IMR-90 (cell line): ENCODE measurements at regions not wholly inside any gene's neighbourhood (a gene's known extent, or its start where the extent isn't known, plus 50 kb on each side); places are given as distances from the start of the nearest gene placed in this dataset.

ENCODE experiments used
- ATAC-seq: fragments of 200-7000 bp; cut with Tn5 transposase; 2 replicates; pipeline ENCODE4 v1.9.1; 2020; ENCODE audit warnings: low read depth, mild to moderate bottlenecking, moderate library complexity
- BruUV-seq: library from RNA; stranded (reverse); fragments of 400-500 nt; replicated peaks from 2 replicates; lab custom pipeline; 2021; lab: Mats Ljungman, UMichigan
- CTCF ChIA-PET: fragments of 300-600 bp; formaldehyde crosslinking; extraction: SDS; loops from one replicate; lab custom pipeline; 2021; ENCODE audit warnings: antibody characterized with exemption; lab: Yijun Ruan, JAX
- POLR2A ChIA-PET: fragments of 300-600 bp; sonication (Branson Sonifier 250); formaldehyde crosslinking; loops from one replicate; lab custom pipeline; 2022; ENCODE audit warnings: antibody characterized with exemption; ENCODE audit not compliant: unreplicated experiment; lab: Charles Lee
- DNase-seq: peaks from one replicate; pipeline ENCODE4 v3.0.0; 2013
- H2AFZ ChIP-seq: replicated peaks from 2 replicates; pipeline ENCODE3; 2013; ENCODE audit warnings: low read length, mild to moderate bottlenecking; ENCODE audit not compliant: poor library complexity
- H2AK5ac ChIP-seq: 2 replicates; pipeline ENCODE4 v1.6.1; 2013; ENCODE audit warnings: low read depth, low read length, inconsistent platforms
- H2AK9ac ChIP-seq: replicated peaks from 2 replicates; pipeline ENCODE3; 2013; ENCODE audit warnings: mild to moderate bottlenecking, low read depth, low read length, moderate library complexity; ENCODE audit not compliant: poor library complexity
- H2BK120ac ChIP-seq: 2 replicates; pipeline ENCODE4 v1.6.1; 2013; ENCODE audit warnings: low read depth, low read length, inconsistent platforms
- H2BK15ac ChIP-seq: 3 replicates; pipeline ENCODE4 v1.6.1; 2013; ENCODE audit warnings: low read depth, low read length, inconsistent platforms
- H2BK20ac ChIP-seq: 2 replicates; pipeline ENCODE4 v1.6.1; 2013; ENCODE audit warnings: low read depth, mild to moderate bottlenecking, inconsistent platforms, low read length, moderate library complexity
- H2BK5ac ChIP-seq: 2 replicates; pipeline ENCODE4 v1.6.1; 2013; ENCODE audit warnings: mild to moderate bottlenecking, low read depth, low read length, inconsistent platforms; ENCODE audit not compliant: poor library complexity, severe bottlenecking
- H3K14ac ChIP-seq: replicated peaks from 2 replicates; pipeline ENCODE4 v1.6.1; 2013; ENCODE audit warnings: low read depth, low read length, inconsistent platforms
- H3K18ac ChIP-seq: 2 replicates; pipeline ENCODE4 v1.6.1; 2013; ENCODE audit warnings: low read depth, low read length, control low read depth
- H3K23ac ChIP-seq: 2 replicates; pipeline ENCODE4 v1.6.1; 2013; ENCODE audit warnings: low read depth, low read length, inconsistent platforms
- H3K27ac ChIP-seq: 2 replicates; pipeline ENCODE4 v1.5.1; 2013; ENCODE audit warnings: mild to moderate bottlenecking, control low read depth, low read length; ENCODE audit not compliant: insufficient read depth
- H3K27me3 ChIP-seq: 2 replicates; pipeline ENCODE4 v1.6.1; 2013; ENCODE audit warnings: low read length; ENCODE audit not compliant: control insufficient read depth, insufficient read depth
- H3K36me3 ChIP-seq: 2 replicates; pipeline ENCODE4 v1.6.1; 2013; ENCODE audit warnings: low read length, mixed read lengths; ENCODE audit not compliant: control insufficient read depth, insufficient read depth
- H3K4ac ChIP-seq: 2 replicates; pipeline ENCODE4 v1.6.1; 2013; ENCODE audit warnings: low read depth, low read length, inconsistent platforms
- H3K4me1 ChIP-seq: 2 replicates; pipeline ENCODE4 v1.6.1; 2013; ENCODE audit warnings: low read length, mixed read lengths; ENCODE audit not compliant: control insufficient read depth, insufficient read depth
- H3K4me2 ChIP-seq: 2 replicates; pipeline ENCODE4 v1.6.1; 2013; ENCODE audit warnings: low read depth, mild to moderate bottlenecking, control low read depth, low read length, moderate library complexity
- H3K4me3 ChIP-seq: 2 replicates; pipeline ENCODE4 v1.5.1; 2013; ENCODE audit warnings: low read depth, mild to moderate bottlenecking, control low read depth, low read length, moderate library complexity; ENCODE audit not compliant: insufficient read depth
- H3K56ac ChIP-seq: 2 replicates; pipeline ENCODE4 v1.6.1; 2013; ENCODE audit warnings: low read length, inconsistent platforms; ENCODE audit not compliant: insufficient read depth; ENCODE audit errors: extremely low read depth
- H3K79me1 ChIP-seq, 2 experiments: 2 replicates each; pipeline ENCODE4 v1.6.1; 2013; ENCODE audit warnings: low read length in 2 of 2, inconsistent platforms in 1 of 2, low read depth in 1 of 2
- H3K9ac ChIP-seq: 2 replicates; pipeline ENCODE4 v1.6.1; 2013; ENCODE audit warnings: low read depth, low read length, control low read depth
- H3K9me1 ChIP-seq: 2 replicates; pipeline ENCODE4 v1.6.1; 2013; ENCODE audit warnings: low read length, inconsistent platforms; ENCODE audit not compliant: insufficient read depth
- H3K9me3 ChIP-seq: 2 replicates; pipeline ENCODE4 v1.6.1; 2013; ENCODE audit warnings: low read length; ENCODE audit not compliant: control insufficient read depth, insufficient read depth
- H4K20me1 ChIP-seq: 2 replicates; pipeline ENCODE4 v1.6.1; 2013; ENCODE audit warnings: low read length, inconsistent platforms; ENCODE audit not compliant: insufficient read depth
- H4K5ac ChIP-seq: 2 replicates; pipeline ENCODE4 v1.6.1; 2013; ENCODE audit warnings: mild to moderate bottlenecking, low read depth, low read length, control low read depth
- H4K8ac ChIP-seq, 2 experiments: 2 replicates each; pipeline ENCODE4 v1.6.1; 2013; ENCODE audit warnings: low read depth in 2 of 2, low read length in 2 of 2, control low read depth in 1 of 2, inconsistent platforms in 1 of 2
- H4K91ac ChIP-seq: 2 replicates; pipeline ENCODE4 v1.6.1; 2013; ENCODE audit warnings: low read depth, low read length, inconsistent platforms; ENCODE audit not compliant: insufficient read depth
- ELK1 ChIP-seq: fragments of 150-350 bp; IDR thresholded peaks from 2 replicates; pipeline ENCODE4 v1.6.1; 2016; ENCODE audit warnings: low read depth, mild to moderate bottlenecking, low read length, moderate library complexity, borderline replicate concordance
- FOS ChIP-seq: fragments of 150-350 bp; IDR thresholded peaks from 2 replicates; pipeline ENCODE4 v1.6.1; 2016; ENCODE audit warnings: low read depth, low read length
- POLR2A ChIP-seq: IDR thresholded peaks from 2 replicates; pipeline ENCODE4 v1.6.1; 2012; ENCODE audit warnings: mild to moderate bottlenecking, low read depth, low read length
- WGBS, 2 experiments: methylation state at CpG; one replicate each; pipeline versions ENCODE4 v1.1.5 to v1.1.7; 2013; ENCODE audit warnings: missing lambda C conversion rate in 2 of 2; ENCODE audit not compliant: insufficient read length in 1 of 2; ENCODE audit errors: extremely low coverage in 2 of 2; 5-methylcytosine and 5-hydroxymethylcytosine counted together
- dilution Hi-C: fragments of 300-500 bp; cut with HindIII; formaldehyde crosslinking; loops from one replicate; pipeline ENCODE4 v1.14.3; 2018; ENCODE audit warnings: low sequenced_read_pairs; ENCODE audit not compliant: unreplicated experiment
- in situ Hi-C: fragments of 300-500 bp; cut with MboI; formaldehyde crosslinking; loops from 3 replicates; pipeline ENCODE4 v1.14.3; 2019; ENCODE audit warnings: low sequenced_read_pairs, inconsistent platforms, mixed read lengths
- intact Hi-C: fragments of 100-400 bp; cut with micrococcal nuclease; formaldehyde crosslinking; loops from 2 replicates; pipeline ENCODE4 v1.10.0; 2022
- TF ChIP-seq, protein P1 (sequence below): fragments of 150-350 bp; IDR thresholded peaks from 2 replicates; pipeline ENCODE4 v1.6.1; 2017; ENCODE audit warnings: mild to moderate bottlenecking, antibody characterized with exemption, low read length, low read depth

DNA sequence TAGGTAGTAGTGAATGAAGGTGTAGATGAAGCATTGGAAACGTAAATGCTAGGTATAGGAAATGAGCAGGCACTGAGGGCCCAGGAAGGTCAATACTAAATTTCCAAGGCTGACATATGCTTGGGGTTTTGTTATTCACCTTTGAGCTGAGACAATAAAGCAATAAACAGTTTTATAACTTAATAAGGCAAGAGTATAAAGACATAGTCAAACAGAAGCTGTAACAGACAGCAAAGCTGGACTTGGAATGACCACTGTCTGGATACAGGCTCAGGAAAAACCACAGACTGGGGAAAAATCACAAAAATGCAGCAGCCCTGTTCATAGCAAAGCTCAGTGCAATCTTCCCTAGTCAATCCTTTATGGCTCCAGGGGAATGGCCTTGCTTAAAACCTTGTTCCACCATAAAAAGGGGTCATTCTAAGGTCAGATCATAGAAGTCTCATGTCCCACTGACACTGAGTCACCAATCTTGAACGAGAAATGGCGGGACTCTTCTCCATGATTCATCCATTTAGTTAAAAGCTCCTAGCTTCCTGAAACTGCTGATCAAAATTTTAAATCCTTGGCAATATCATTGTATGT, 493.3 kb downstream of the CMPK2 start:
- Histone ChIP-seq H2BK120ac (peak overlapping the region; percentile 49; the same call in 1 of the 2 replicates), H3K23ac (no peak overlapping the region), H4K5ac (no peak overlapping the region), H3K14ac (no peak overlapping the region), H3K4me1 (peaks cover 5% of the 10 kb centered on the region), H3K56ac (no peak overlapping the region), H3K4me3 (no peak overlapping the region), H2AK5ac (no peak overlapping the region), H2BK5ac (peak overlapping the region; percentile 60), H3K27me3 (no peaks in the 10 kb centered on the region), H2AFZ (no peak overlapping the region), H3K4ac (peak overlapping the region; percentile 32; the same call in 1 of the 2 replicates), H3K18ac (0 out of 2 replicates have a peak overlapping the region, but pooled peaks have one; percentile 55), H3K9me3 (no peaks in the 10 kb centered on the region), H4K8ac (no peak overlapping the region), H3K36me3 (no peaks in the 10 kb centered on the region), H3K27ac (no peak overlapping the region), H3K79me1 (no peaks in the 10 kb centered on the region), H4K20me1 (no peaks in the 10 kb centered on the region), H3K4me2 (peak overlapping the region; percentile 38; the same call in 1 of the 2 replicates), H3K9ac (no peak overlapping the region), H2BK15ac (no peak overlapping the region), H3K9me1 (peaks cover 4% of the 10 kb centered on the region; the same call in 1 of the 2 replicates), H2BK20ac (peak overlapping the region; percentile 51; the same call in 1 of the 2 replicates), H2AK9ac (no peak overlapping the region), H4K91ac (no peak overlapping the region)
- in situ Hi-C loops (no loop called here), intact Hi-C loops (no loop called here), dilution Hi-C loops (no loop called here)
- ATAC-seq (peak; percentile 71), DNase-seq (peak; percentile 73)
- POLR2A ChIA-PET = no interaction called here
- BruUV-seq = no TSS peak
- CTCF ChIA-PET = interaction anchor here (0.7 to 1.2 kb wide), 2 partner anchors 19 to 116 kb away, joined by 3 read pairs; no protein-coding TSS in a partner anchor
- TF ChIP-seq POLR2A (no peak), ELK1 (no peak), FOS (peak; percentile 61)
- TF ChIP-seq, protein P1, sequence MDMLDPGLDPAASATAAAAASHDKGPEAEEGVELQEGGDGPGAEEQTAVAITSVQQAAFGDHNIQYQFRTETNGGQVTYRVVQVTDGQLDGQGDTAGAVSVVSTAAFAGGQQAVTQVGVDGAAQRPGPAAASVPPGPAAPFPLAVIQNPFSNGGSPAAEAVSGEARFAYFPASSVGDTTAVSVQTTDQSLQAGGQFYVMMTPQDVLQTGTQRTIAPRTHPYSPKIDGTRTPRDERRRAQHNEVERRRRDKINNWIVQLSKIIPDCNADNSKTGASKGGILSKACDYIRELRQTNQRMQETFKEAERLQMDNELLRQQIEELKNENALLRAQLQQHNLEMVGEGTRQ = no peak
- no CpG with 5 or more reads among the region's 3 CpGs for WGBS, 2 experiments
